ENCODE measurements at regions not wholly inside any gene's neighbourhood (a gene's known extent, or its start where the extent isn't known, plus 50 kb on each side); places are given as distances from the start of the nearest gene placed in this dataset.
A peak's percentile ranks its signal among the peaks of the same experiment; 100 is the strongest.

DNA sequence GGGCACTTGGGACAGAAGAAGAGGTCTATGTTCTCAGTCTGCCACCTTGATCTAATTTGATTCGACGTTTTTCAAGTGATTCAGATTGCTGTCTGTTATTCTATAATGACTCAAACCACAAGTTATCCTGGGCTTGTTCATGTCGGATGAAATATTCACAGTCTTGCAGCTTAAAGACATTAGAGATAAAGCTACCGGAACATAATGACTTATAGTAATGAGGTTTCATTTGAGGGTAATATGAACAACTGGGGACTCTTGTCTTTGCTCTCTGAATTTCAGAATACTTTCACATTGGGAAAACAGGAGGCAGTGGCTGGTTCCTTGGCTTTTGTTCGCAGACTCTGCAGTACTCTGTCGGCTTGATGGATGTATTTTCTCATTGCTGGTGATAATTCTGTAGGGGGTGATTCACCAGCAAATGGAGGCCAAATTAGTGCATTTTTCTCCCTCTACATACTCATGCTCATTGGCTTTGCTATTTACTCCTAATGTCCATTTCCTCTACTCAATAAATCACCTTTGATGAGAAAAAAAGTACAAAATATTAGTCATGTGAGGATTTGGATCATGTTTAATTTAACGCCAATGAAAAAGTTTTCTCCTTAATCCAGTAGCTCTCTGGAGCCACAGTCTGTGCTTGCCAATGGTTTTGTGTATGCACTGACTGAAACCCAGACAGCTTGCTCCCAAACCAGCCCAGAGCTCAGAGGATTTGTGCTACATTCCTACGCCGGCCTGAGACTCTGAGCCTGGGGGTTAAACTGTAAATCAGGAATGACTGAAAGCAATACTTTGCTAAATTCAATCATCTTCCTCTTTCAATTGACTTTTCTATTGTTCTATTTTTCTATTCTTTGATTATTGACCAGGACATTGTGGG lies 154.7 kb upstream of the ANKH start:
- DNase-seq (ENCODE audit: low read depth in 1 of 2, low spot score in 1 of 2), result no peak
- in situ Hi-C loops (cut with HindIII; ENCODE audit: low pct_unique_long_range_greater_than_20kb, low sequenced_read_pairs), result no loop called here
- TF ChIP-seq JUND (IDR thresholded peaks at IDR 0.05; ENCODE audit: low read depth), result no peak

- TF ChIP-seq JUND (IDR thresholded peaks at IDR 0.05; ENCODE audit: low read depth), result no peak
- no peak for DNase-seq (ENCODE audit: low read depth in 1 of 2, low spot score in 1 of 2)
- in situ Hi-C loops (cut with HindIII; ENCODE audit: low pct_unique_long_range_greater_than_20kb, low sequenced_read_pairs), result no loop called here
Observed at GRCh38 chr5:15023846-15024245, 152.3 kb upstream of the ANKH start.

GRCh38 chr5:15023266-15023665 lies 151.7 kb upstream of the ANKH start:
- DNase-seq (ENCODE audit: low read depth in 1 of 2, low spot score in 1 of 2), result no peak
- TF ChIP-seq JUND (IDR thresholded peaks at IDR 0.05; ENCODE audit: low read depth), result no peak
- in situ Hi-C loops (cut with HindIII; ENCODE audit: low pct_unique_long_range_greater_than_20kb, low sequenced_read_pairs), result no loop called here

DNA sequence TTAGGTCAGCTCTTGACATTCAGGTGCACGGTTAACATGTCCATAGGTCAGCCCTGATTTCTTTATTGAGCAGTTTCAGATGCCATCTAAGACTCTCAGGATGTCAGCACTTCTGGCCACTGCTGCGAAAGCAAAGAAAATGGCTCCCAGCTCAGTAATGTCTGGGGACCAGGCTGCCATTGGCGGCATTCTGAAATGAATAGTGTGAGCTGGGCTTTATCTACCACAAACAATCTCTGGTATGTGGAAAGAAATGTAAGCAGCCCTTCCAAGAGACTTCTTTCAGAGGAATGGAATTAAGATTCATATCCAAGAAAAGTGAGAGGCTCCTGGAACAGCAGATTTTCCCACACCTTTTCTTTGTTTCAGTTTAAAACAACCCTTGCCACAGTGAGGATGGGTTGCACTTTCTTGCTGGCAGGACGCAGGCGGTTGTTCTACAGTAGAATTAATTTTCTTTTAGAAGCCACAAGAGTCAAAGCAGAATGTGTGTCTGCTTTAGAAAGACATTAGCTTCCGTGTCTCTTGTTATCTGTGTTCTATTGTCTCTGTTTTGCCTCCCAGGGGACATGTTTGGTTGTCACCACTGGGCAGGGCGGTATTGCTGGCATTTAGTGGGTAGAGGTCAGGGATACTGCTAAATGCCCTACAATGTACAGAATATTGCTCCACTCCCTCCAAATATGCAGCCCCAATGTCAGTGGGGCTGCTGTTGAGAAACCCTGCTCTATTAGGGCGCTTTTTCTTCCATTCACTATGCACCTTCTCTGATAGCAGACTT lies 149.9 kb upstream of the ANKH start:
- TF ChIP-seq JUND (IDR thresholded peaks at IDR 0.05; ENCODE audit: low read depth), result no peak
- DNase-seq (ENCODE audit: low read depth in 1 of 2, low spot score in 1 of 2), result peak in 1 of 2 experiments; percentile 73
- in situ Hi-C loops (cut with HindIII; ENCODE audit: low pct_unique_long_range_greater_than_20kb, low sequenced_read_pairs), result no loop called here

DNA sequence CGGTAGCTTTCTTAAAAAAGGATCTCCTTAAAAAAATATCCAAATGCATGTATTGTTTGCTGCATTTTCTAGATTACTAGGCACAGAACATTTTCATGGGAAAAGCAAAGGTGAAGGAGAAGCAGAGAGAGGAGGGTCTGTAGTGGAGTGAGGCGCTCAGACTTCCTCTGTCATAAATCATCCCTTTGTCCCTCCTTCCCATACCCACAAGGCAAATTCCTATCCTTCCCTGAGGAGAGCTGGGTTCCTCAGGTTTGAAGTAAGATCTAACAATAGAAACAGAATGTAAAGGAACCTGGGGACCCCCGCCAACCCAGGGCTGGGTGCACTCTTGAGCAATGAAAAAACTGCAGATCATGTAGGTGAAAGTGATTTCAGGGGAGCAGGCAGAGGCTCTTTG lies 149.2 kb upstream of the ANKH start:
- no peak for TF ChIP-seq JUND (IDR thresholded peaks at IDR 0.05; ENCODE audit: low read depth)
- in situ Hi-C loops (cut with HindIII; ENCODE audit: low pct_unique_long_range_greater_than_20kb, low sequenced_read_pairs), result no loop called here
- DNase-seq (ENCODE audit: low read depth in 1 of 2, low spot score in 1 of 2), result peak in 1 of 2 experiments; percentile 18

GRCh38 chr5:15014809-15015208 lies 143.2 kb upstream of the ANKH start:
- no peak for TF ChIP-seq JUND (IDR thresholded peaks at IDR 0.05; ENCODE audit: low read depth)
- in situ Hi-C loops (cut with HindIII; ENCODE audit: low pct_unique_long_range_greater_than_20kb, low sequenced_read_pairs), result no loop called here
- no peak for DNase-seq (ENCODE audit: low read depth in 1 of 2, low spot score in 1 of 2)

- TF ChIP-seq JUND (IDR thresholded peaks at IDR 0.05; ENCODE audit: low read depth), result no peak
- in situ Hi-C loops (cut with HindIII; ENCODE audit: low pct_unique_long_range_greater_than_20kb, low sequenced_read_pairs), result no loop called here
- DNase-seq (ENCODE audit: low read depth in 1 of 2, low spot score in 1 of 2), result peak; percentile 21 to 76
Observed at GRCh38 chr5:15013654-15014463, 142.3 kb upstream of the ANKH start.

DNA sequence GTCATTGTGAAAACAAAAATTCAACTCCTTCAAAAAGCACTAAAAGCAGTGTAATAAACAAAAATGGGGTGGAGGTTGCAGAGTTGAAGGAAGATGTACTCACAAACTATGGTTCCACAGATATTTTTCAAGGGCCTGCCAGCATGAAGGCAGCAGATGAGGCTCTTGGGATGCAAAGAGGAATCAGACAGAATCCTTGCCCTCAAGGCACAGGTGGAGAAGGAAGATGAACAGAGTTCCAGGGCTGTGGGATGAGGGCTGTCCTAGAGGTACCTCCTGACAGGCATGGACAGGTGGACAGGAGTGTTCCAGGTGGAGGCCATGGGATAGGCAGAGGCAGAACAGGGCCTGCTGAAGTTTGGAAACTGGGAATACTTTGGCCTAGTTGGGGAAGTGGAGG lies 140.5 kb upstream of the ANKH start:
- in situ Hi-C loops (cut with HindIII; ENCODE audit: low pct_unique_long_range_greater_than_20kb, low sequenced_read_pairs), result no loop called here
- DNase-seq (ENCODE audit: low read depth in 1 of 2, low spot score in 1 of 2), result no peak
- no peak for TF ChIP-seq JUND (IDR thresholded peaks at IDR 0.05; ENCODE audit: low read depth)

GRCh38 chr5:15010936-15011335 lies 139.4 kb upstream of the ANKH start:
- in situ Hi-C loops (cut with HindIII; ENCODE audit: low pct_unique_long_range_greater_than_20kb, low sequenced_read_pairs), result no loop called here
- no peak for TF ChIP-seq JUND (IDR thresholded peaks at IDR 0.05; ENCODE audit: low read depth)
- DNase-seq (ENCODE audit: low read depth in 1 of 2, low spot score in 1 of 2), result no peak

GRCh38 chr5:15009420-15009819 lies 137.8 kb upstream of the ANKH start:
- no peak for TF ChIP-seq JUND (IDR thresholded peaks at IDR 0.05; ENCODE audit: low read depth)
- in situ Hi-C loops (cut with HindIII; ENCODE audit: low pct_unique_long_range_greater_than_20kb, low sequenced_read_pairs), result no loop called here
- no peak for DNase-seq (ENCODE audit: low read depth in 1 of 2, low spot score in 1 of 2)

DNA sequence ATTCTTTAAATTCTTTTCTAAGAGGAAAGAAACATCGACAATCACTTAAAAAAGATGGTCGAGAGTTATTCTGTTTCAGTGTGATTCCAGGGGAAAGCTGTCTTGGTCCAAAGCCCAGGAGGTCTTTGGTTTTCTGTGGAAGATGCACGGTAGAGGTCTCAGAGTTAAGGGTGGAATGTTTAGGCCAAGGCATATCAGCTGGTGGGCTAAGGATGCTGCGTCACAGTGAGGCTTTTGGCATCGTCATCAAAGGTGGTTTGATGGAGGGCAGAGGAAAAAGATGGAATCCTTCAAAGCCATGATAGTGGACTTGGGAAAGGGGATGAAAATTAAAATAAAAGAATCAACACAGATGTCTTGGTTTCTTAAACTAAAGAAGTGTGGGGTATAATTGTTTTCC lies 137.3 kb upstream of the ANKH start:
- in situ Hi-C loops (cut with HindIII; ENCODE audit: low pct_unique_long_range_greater_than_20kb, low sequenced_read_pairs), result no loop called here
- DNase-seq (ENCODE audit: low read depth in 1 of 2, low spot score in 1 of 2), result no peak
- TF ChIP-seq JUND (IDR thresholded peaks at IDR 0.05; ENCODE audit: low read depth), result no peak

- DNase-seq (ENCODE audit: low read depth in 1 of 2, low spot score in 1 of 2), result peak in 1 of 2 experiments; percentile 91
- TF ChIP-seq JUND (IDR thresholded peaks at IDR 0.05; ENCODE audit: low read depth), result no peak
- in situ Hi-C loops (cut with HindIII; ENCODE audit: low pct_unique_long_range_greater_than_20kb, low sequenced_read_pairs), result no loop called here
Observed at GRCh38 chr5:15008476-15008875, 136.9 kb upstream of the ANKH start.
